CD8-positive, alpha-beta memory T cell (primary cell): ENCODE measurements at regions not wholly inside any gene's neighbourhood (a gene's known extent, or its start where the extent isn't known, plus 50 kb on each side); places are given as distances from the start of the nearest gene placed in this dataset.

ENCODE experiments used
- CTCF ChIA-PET: fragments of 350-600 bp; sonication (Branson Sonifier 250); formaldehyde crosslinking; loops from one replicate; lab custom pipeline; 2021; ENCODE audit warnings: antibody characterized with exemption; lab: Charles Lee
- POLR2A ChIA-PET: fragments of 350-600 bp; sonication (Branson Sonifier 250); formaldehyde crosslinking; loops from one replicate; lab custom pipeline; 2021; ENCODE audit warnings: antibody characterized with exemption; lab: Charles Lee
- DNase-seq, 5 donors: peaks; one replicate each; pipeline versions ENCODE4 v3.0.0 to v3.0.0-alpha.2; 2020 to 2022; ENCODE audit warnings: mixed read lengths in 1 of 5
- H3K27ac ChIP-seq: one replicate; pipeline ENCODE4 v1.7.0; 2013; ENCODE audit warnings: low read depth, mild to moderate bottlenecking, low read length, moderate library complexity
- H3K27me3 ChIP-seq: 2 replicates; pipeline ENCODE4 v1.7.0; 2013; ENCODE audit warnings: low read length, mild to moderate bottlenecking; ENCODE audit not compliant: insufficient read depth, poor library complexity, severe bottlenecking
- H3K36me3 ChIP-seq: 2 replicates; pipeline ENCODE4 v1.7.0; 2013; ENCODE audit warnings: mild to moderate bottlenecking, low read length, moderate library complexity; ENCODE audit not compliant: insufficient read depth
- H3K4me1 ChIP-seq: 2 replicates; pipeline ENCODE4 v1.7.0; 2013; ENCODE audit warnings: mild to moderate bottlenecking, low read length, moderate library complexity; ENCODE audit not compliant: insufficient read depth
- H3K4me3 ChIP-seq: 2 replicates; pipeline ENCODE4 v1.7.0; 2013; ENCODE audit warnings: mild to moderate bottlenecking, low read length
- H3K9me3 ChIP-seq: 2 replicates; pipeline ENCODE4 v1.7.0; 2013; ENCODE audit warnings: mild to moderate bottlenecking, low read length
- H3K27ac Mint-ChIP-seq, 8 donors: one replicate each; pipeline ENCODE4 v1.8.0; 2020 to 2021; ENCODE audit warnings: mixed read lengths in 8 of 8, mild to moderate bottlenecking in 6 of 8, inconsistent platforms in 3 of 8, moderate library complexity in 3 of 8
- H3K27me3 Mint-ChIP-seq, 2 donors: one replicate each; pipeline ENCODE4 v1.8.0; 2020 to 2021; ENCODE audit warnings: mixed read lengths in 2 of 2, mild to moderate bottlenecking in 1 of 2, moderate library complexity in 1 of 2
- H3K36me3 Mint-ChIP-seq, 3 donors: one replicate each; pipeline ENCODE4 v1.8.0; 2020 to 2021; ENCODE audit warnings: mixed read lengths in 3 of 3, inconsistent platforms in 1 of 3, mild to moderate bottlenecking in 1 of 3
- H3K4me1 Mint-ChIP-seq, 3 donors: one replicate each; pipeline ENCODE4 v1.8.0; 2020 to 2021; ENCODE audit warnings: mixed read lengths in 3 of 3, inconsistent platforms in 1 of 3, mild to moderate bottlenecking in 1 of 3
- H3K4me3 Mint-ChIP-seq, 7 donors: one replicate each; pipeline ENCODE4 v1.8.0; 2020 to 2021; ENCODE audit warnings: mixed read lengths in 7 of 7, mild to moderate bottlenecking in 6 of 7, moderate library complexity in 4 of 7, inconsistent platforms in 2 of 7
- H3K9me3 Mint-ChIP-seq, 5 donors: one replicate each; pipeline ENCODE4 v1.8.0; 2020 to 2022; ENCODE audit warnings: mixed read lengths in 5 of 5, mild to moderate bottlenecking in 3 of 5, moderate library complexity in 2 of 5, inconsistent platforms in 1 of 5

DNA sequence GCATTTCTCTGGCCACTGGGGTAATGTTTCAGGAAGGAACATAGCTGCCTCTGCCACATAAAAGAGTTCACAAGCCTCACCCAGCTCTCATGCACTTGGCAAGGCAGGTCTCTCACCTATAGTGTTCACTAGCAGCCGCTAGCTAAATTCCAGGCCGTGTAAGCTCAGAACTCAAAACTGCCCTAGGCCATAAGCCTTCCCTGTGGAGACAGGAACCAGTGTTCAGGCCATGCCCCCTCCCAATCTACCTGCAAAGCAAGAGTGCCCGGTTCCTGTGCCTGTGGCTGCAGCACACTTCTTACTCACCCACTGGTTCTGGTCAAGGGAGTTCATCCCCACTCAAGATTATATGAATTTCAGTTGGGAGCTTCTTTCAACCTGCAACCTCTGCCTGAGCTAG lies 60.7 kb upstream of the ZNF169 start:
- Histone ChIP-seq H3K27ac (no peak overlapping the region), H3K4me1 (no peaks in the 10 kb centered on the region), H3K27me3 (no peaks in the 10 kb centered on the region), H3K36me3 (no peaks in the 10 kb centered on the region), H3K4me3 (no peak overlapping the region), H3K9me3 (peaks cover 7% of the 10 kb centered on the region)
- H3K36me3 Mint-ChIP-seq: peaks cover 7 to 53% (median 17%) of the 10 kb centered on the region in 3 donors
- no peak overlapping the region for H3K27ac Mint-ChIP-seq
- peaks cover 19 to 34% (median 31%) of the 10 kb centered on the region in 5 donors for H3K9me3 Mint-ChIP-seq
- H3K27me3 Mint-ChIP-seq: no peaks in the 10 kb centered on the region
- ChIA-PET CTCF (no interaction called here), POLR2A (no interaction called here)
- no peak overlapping the region for H3K4me3 Mint-ChIP-seq
- H3K4me1 Mint-ChIP-seq: no peaks in the 10 kb centered on the region
- DNase-seq: no peak

DNA sequence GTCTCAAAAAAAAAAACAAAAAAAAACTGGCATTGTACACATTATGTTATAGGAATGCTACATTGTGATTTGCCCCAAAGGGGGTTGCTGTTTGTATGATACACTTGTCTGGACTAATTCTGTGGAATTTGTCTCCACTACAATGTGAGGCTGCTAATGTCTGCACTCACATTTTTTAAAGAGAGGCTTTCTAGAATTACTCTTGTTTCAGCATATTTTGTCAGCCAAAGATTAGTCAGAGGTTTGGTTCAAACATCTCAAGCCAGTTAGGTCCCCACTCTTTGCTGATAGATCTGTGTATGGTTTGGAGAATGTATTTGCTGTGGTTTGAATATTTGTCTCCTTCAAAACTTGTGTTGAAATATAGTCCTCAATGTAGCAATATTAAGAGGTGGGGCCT lies 59.3 kb upstream of the ZNF169 start:
- no peaks in the 10 kb centered on the region for H3K27me3 ChIP-seq
- POLR2A ChIA-PET: no interaction called here
- Mint-ChIP-seq H3K27me3 (peaks cover 3 to 4% of the 10 kb centered on the region in 2 donors), H3K27ac (no peak overlapping the region), H3K36me3 (peaks cover 7 to 51% (median 10%) of the 10 kb centered on the region in 3 donors), H3K4me1 (no peaks in the 10 kb centered on the region), H3K9me3 (peaks cover 16 to 36% (median 33%) of the 10 kb centered on the region in 5 donors), H3K4me3 (no peak overlapping the region)
- H3K27ac ChIP-seq: no peak overlapping the region
- no peak for DNase-seq
- no peak overlapping the region for H3K4me3 ChIP-seq
- H3K9me3 ChIP-seq: peaks cover 7% of the 10 kb centered on the region
- no peaks in the 10 kb centered on the region for H3K4me1 ChIP-seq
- no peaks in the 10 kb centered on the region for H3K36me3 ChIP-seq
- CTCF ChIA-PET: no interaction called here

DNA sequence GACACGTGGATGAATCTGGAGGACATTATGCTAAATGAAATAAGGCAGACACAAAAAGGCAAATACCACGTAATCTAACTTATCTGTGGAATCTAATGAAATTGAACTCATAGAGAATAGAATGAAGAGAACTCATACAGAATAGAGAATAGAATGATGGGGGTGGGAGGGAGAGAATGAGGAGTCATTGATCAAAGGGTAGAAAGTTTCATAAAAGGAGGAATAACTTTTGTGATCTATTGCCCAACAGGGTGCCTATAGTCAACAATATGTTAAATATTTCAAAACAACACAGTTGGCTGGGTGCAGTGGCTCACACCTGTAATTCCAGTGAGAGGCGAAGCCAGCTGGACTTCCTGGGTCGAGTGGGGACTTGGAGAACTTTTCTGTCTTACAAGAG lies 54.9 kb upstream of the ZNF169 start:
- H3K9me3 Mint-ChIP-seq: peaks cover 6 to 17% (median 11%) of the 10 kb centered on the region in 5 donors
- no peaks in the 10 kb centered on the region for H3K27me3 ChIP-seq
- H3K4me1 ChIP-seq: no peaks in the 10 kb centered on the region
- H3K4me3 ChIP-seq: no peak overlapping the region
- CTCF ChIA-PET: interaction anchor here (1.7 kb wide), 1 partner anchor 9 kb away, joined by 4 read pairs; no protein-coding TSS in a partner anchor
- no peaks in the 10 kb centered on the region for H3K4me1 Mint-ChIP-seq
- H3K36me3 Mint-ChIP-seq: peaks cover 0 to 26% (median 0%) of the 10 kb centered on the region in 3 donors
- POLR2A ChIA-PET: no interaction called here
- no peak for DNase-seq
- H3K27ac ChIP-seq: no peak overlapping the region
- H3K27me3 Mint-ChIP-seq: peaks cover 7 to 10% of the 10 kb centered on the region in 2 donors
- no peaks in the 10 kb centered on the region for H3K9me3 ChIP-seq
- H3K27ac Mint-ChIP-seq: no peak overlapping the region
- no peaks in the 10 kb centered on the region for H3K36me3 ChIP-seq
- H3K4me3 Mint-ChIP-seq: no peak overlapping the region

DNA sequence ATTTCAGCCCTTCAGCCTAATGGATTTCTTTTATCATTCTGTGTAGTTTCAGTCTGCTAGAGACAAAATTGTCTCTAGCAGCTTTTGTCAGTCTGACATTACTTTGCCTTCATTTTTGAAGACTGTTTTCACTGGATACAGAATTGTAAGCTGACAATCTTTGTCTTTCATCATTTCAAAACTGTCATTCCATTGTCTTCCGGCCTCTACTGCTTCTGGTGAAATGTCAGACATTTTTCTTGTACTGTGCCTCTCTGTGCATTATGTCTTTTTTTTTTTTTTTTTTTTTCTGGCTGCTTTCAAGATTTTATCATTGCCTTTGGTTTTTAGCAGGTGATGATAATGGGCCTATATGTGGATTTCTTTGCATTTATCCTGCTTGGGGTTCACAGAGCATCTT lies 51.3 kb upstream of the ZNF169 start:
- no peaks in the 10 kb centered on the region for H3K4me1 ChIP-seq
- ChIA-PET CTCF (no interaction called here), POLR2A (no interaction called here)
- Mint-ChIP-seq H3K4me3 (no peak overlapping the region), H3K9me3 (peaks cover 5 to 17% (median 11%) of the 10 kb centered on the region in 5 donors), H3K27ac (no peak overlapping the region), H3K27me3 (peaks cover 14 to 26% of the 10 kb centered on the region in 2 donors), H3K36me3 (peaks cover 0 to 11% (median 0%) of the 10 kb centered on the region in 3 donors), H3K4me1 (no peaks in the 10 kb centered on the region)
- H3K27me3 ChIP-seq: peaks cover 2% of the 10 kb centered on the region
- no peaks in the 10 kb centered on the region for H3K36me3 ChIP-seq
- H3K27ac ChIP-seq: no peak overlapping the region
- no peak overlapping the region for H3K4me3 ChIP-seq
- H3K9me3 ChIP-seq: no peaks in the 10 kb centered on the region
- DNase-seq: no peak
